K562 (cell line): ENCODE measurements at regions not wholly inside any gene's neighbourhood (a gene's known extent, or its start where the extent isn't known, plus 50 kb on each side); places are given as distances from the start of the nearest gene placed in this dataset.

Experiments
- ATAC-seq: fragments of 200-7000 bp; cut with Tn5 transposase; 3 replicates; pipeline ENCODE4 v1.9.1; 2020; ENCODE audit warnings: moderate library complexity
- BruUV-seq: library from RNA; stranded (reverse); fragments of 400-500 nt; replicated peaks from 2 replicates; lab custom pipeline; 2021; lab: Mats Ljungman, UMichigan
- CTCF ChIA-PET: fragments of 300-600 bp; formaldehyde crosslinking; extraction: SDS; loops from one replicate; lab custom pipeline; 2021; ENCODE audit warnings: low intra/inter-chr PET ratio; lab: Yijun Ruan, JAX
- POLR2A ChIA-PET: fragments of 300-600, 350-650 bp; sonication (Branson Sonifier 250); formaldehyde crosslinking; extraction: SDS; loops from one replicate; lab custom pipeline; 2021; ENCODE audit warnings: antibody characterized with exemption, inconsistent platforms; lab: Yijun Ruan, JAX
- DNase-seq, 4 experiments: peaks; one replicate each; pipeline versions ENCODE4 v3.0.0 to v3.0.0-alpha.2; 2011 to 2018; ENCODE audit warnings: low spot score in 3 of 4, mixed read lengths in 3 of 4; ENCODE audit errors: extremely low read depth in 1 of 4
- FAIRE-seq: peaks from 2 replicates; lab custom pipeline; 2011; peaks lifted over from hg19 to GRCh38; lab: Jason Lieb, UNC
- H2AFZ ChIP-seq: 2 replicates; pipeline ENCODE4 v1.6.0; 2011; ENCODE audit warnings: low read depth, low read length, control low read depth, inconsistent platforms
- H3K27ac ChIP-seq: fragments of 200-600 bp; 3 replicates; pipeline ENCODE4 v1.8.0; 2011; ENCODE audit warnings: low read depth, mild to moderate bottlenecking, control low read depth, inconsistent platforms, low read length, moderate library complexity, mixed read lengths; ENCODE audit errors: extremely low read depth
- H3K27me3 ChIP-seq, 2 experiments: fragments of 300-600 bp in 1 of 2; 2 replicates in 1 of 2; 3 replicates in 1 of 2; pipeline versions ENCODE4 v1.6.0 to v1.8.0; 2011; ENCODE audit warnings: inconsistent platforms in 2 of 2, low read length in 2 of 2, mild to moderate bottlenecking in 1 of 2, mixed read lengths in 1 of 2, moderate library complexity in 1 of 2; ENCODE audit not compliant: control insufficient read depth in 2 of 2, insufficient read depth in 2 of 2
- H3K36me3 ChIP-seq: fragments of 300-600 bp; 3 replicates; pipeline ENCODE4 v1.8.0; 2011; ENCODE audit warnings: mild to moderate bottlenecking, low read length, inconsistent platforms; ENCODE audit not compliant: control insufficient read depth, insufficient read depth
- H3K4me1 ChIP-seq, 2 experiments: fragments of 200-600 bp in 1 of 2; replicated peaks in 1 of 2; 2 replicates in 1 of 2; 3 replicates in 1 of 2; pipeline versions ENCODE4 v1.5.1 to v1.8.0; 2011; ENCODE audit warnings: inconsistent platforms in 2 of 2, low read length in 2 of 2, mild to moderate bottlenecking in 1 of 2, mixed read lengths in 1 of 2, moderate library complexity in 1 of 2; ENCODE audit not compliant: control insufficient read depth in 2 of 2, insufficient read depth in 2 of 2
- H3K4me2 ChIP-seq: 2 replicates; pipeline ENCODE4 v1.6.1; 2011; ENCODE audit warnings: low read length, control low read depth, inconsistent platforms, mixed read lengths; ENCODE audit not compliant: insufficient read depth
- H3K4me3 ChIP-seq: fragments of 200-600 bp; sonication (generic), shearing (Covaris generic); 2 replicates; pipeline ENCODE4 v1.5.1; 2016; ENCODE audit warnings: control low read depth, inconsistent platforms
- H3K79me2 ChIP-seq: fragments of 200-600 bp; 3 replicates; pipeline ENCODE4 v1.8.0; 2011; ENCODE audit warnings: low read length, inconsistent platforms; ENCODE audit not compliant: control insufficient read depth, insufficient read depth
- H3K9ac ChIP-seq, 2 experiments: 2 replicates each; pipeline versions ENCODE4 v1.6.0 to v1.6.1; 2011; ENCODE audit warnings: low read depth in 2 of 2, low read length in 2 of 2, control low read depth in 1 of 2, inconsistent platforms in 1 of 2, mild to moderate bottlenecking in 1 of 2, mixed read lengths in 1 of 2; ENCODE audit not compliant: insufficient read depth in 1 of 2
- H3K9me1 ChIP-seq: one replicate; pipeline ENCODE4 v1.6.0; 2011; ENCODE audit warnings: inconsistent platforms, mild to moderate bottlenecking, low read length, moderate library complexity; ENCODE audit not compliant: control insufficient read depth, insufficient read depth
- H3K9me3 ChIP-seq: replicated peaks from 2 replicates; pipeline ENCODE4 v1.5.1; 2011; ENCODE audit warnings: low read depth, low read length, inconsistent platforms; ENCODE audit not compliant: control insufficient read depth, insufficient read depth
- H4K20me1 ChIP-seq: replicated peaks from 2 replicates; pipeline ENCODE4 v1.6.1; 2011; ENCODE audit warnings: low read length, inconsistent platforms, mixed read lengths; ENCODE audit not compliant: control insufficient read depth, insufficient read depth
- FOXP1 ChIP-seq: sonication (generic); formaldehyde crosslinking; IDR thresholded peaks from 2 replicates; pipeline ENCODE4 v1.8.0; 2022; ENCODE audit warnings: mild to moderate bottlenecking, missing genetic modification reagents
- GABPB1 ChIP-seq: sonication (generic); formaldehyde crosslinking; IDR thresholded peaks from 2 replicates; pipeline ENCODE4 v1.8.0; 2022; ENCODE audit warnings: mild to moderate bottlenecking, missing genetic modification reagents
- KLF13 ChIP-seq: fragments of 450-650 bp; IDR thresholded peaks from 2 replicates; pipeline ENCODE4 v1.6.1; 2016; ENCODE audit warnings: missing genetic modification characterization, low read depth, mild to moderate bottlenecking, missing compliant biosample characterization, moderate library complexity, borderline replicate concordance
- MEIS2 ChIP-seq: fragments of 450-650 bp; IDR thresholded peaks from 2 replicates; pipeline ENCODE4 v1.6.1; 2014; ENCODE audit warnings: mild to moderate bottlenecking; ENCODE audit not compliant: partially characterized antibody
- MIER1 ChIP-seq: fragments of 450-650 bp; IDR thresholded peaks from 2 replicates; pipeline ENCODE4 v1.6.1; 2016; ENCODE audit warnings: antibody characterized with exemption, mild to moderate bottlenecking, low read depth
- MTA1 ChIP-seq: fragments of 450-650 bp; IDR thresholded peaks from 2 replicates; pipeline ENCODE4 v1.6.1; 2017; ENCODE audit warnings: borderline replicate concordance
- NFIX ChIP-seq: fragments of 250-450 bp; sonication (Bioruptor Pico); IDR thresholded peaks from 2 replicates; pipeline ENCODE4 v1.4.0; 2020; ENCODE audit warnings: low read depth, mild to moderate bottlenecking, moderate library complexity
- PTTG1 ChIP-seq: fragments of 450-650 bp; IDR thresholded peaks from 2 replicates; pipeline ENCODE4 v1.6.1; 2016; ENCODE audit warnings: low read depth, mild to moderate bottlenecking, missing genetic modification characterization, missing compliant biosample characterization
- ZBTB1 ChIP-seq: sonication (generic); formaldehyde crosslinking; IDR thresholded peaks from 2 replicates; pipeline ENCODE4 v1.8.1; 2023; ENCODE audit warnings: missing genetic modification reagents, low read depth, mild to moderate bottlenecking, borderline replicate concordance
- ZC3H8 ChIP-seq: fragments of 450-650 bp; IDR thresholded peaks from 2 replicates; pipeline ENCODE4 v1.6.1; 2017
- ZFP30 ChIP-seq: fragments of 250-450 bp; sonication (Bioruptor Pico); IDR thresholded peaks from 2 replicates; pipeline ENCODE4 v1.8.0; 2022; ENCODE audit warnings: moderate library complexity, mild to moderate bottlenecking, inconsistent platforms, borderline replicate concordance
- ZNF282 ChIP-seq: sonication (generic); formaldehyde crosslinking; IDR thresholded peaks from 2 replicates; pipeline ENCODE4 v1.8.1; 2023; ENCODE audit warnings: missing genetic modification reagents
- ZNF41 ChIP-seq: fragments of 250-450 bp; sonication (Bioruptor Pico); conservative IDR thresholded peaks from 2 replicates; pipeline ENCODE4 v1.4.0; 2020; ENCODE audit warnings: mild to moderate bottlenecking
- ZNF449 ChIP-seq: fragments of 250-450 bp; sonication (Bioruptor Pico); IDR thresholded peaks from 2 replicates; pipeline ENCODE4 v1.8.0; 2022; ENCODE audit warnings: moderate library complexity, mild to moderate bottlenecking, inconsistent platforms
- ZNF785 ChIP-seq: fragments of 250-450 bp; sonication (Bioruptor Pico); IDR thresholded peaks from 2 replicates; pipeline ENCODE4 v1.4.0; 2020; ENCODE audit warnings: mild to moderate bottlenecking
- WGBS: fragments of 100-300 bp; shearing (Covaris generic); methylation state at CpG from one replicate; pipeline ENCODE4 v1.1.6; 2016; ENCODE audit warnings: low coverage, mixed read lengths; ENCODE audit not compliant: insufficient coverage; ENCODE audit errors: missing lambda C conversion rate; 5-methylcytosine and 5-hydroxymethylcytosine counted together
- in situ Hi-C: fragments of 300-500 bp; cut with MboI; formaldehyde crosslinking; loops from 4 replicates; pipeline ENCODE4 v1.15.0; 2018; ENCODE audit warnings: inconsistent platforms, mixed read lengths
- intact Hi-C: fragments of 100-400 bp; cut with micrococcal nuclease; formaldehyde crosslinking; loops from 2 replicates; pipeline ENCODE4 v1.14.2; 2022

- BruUV-seq, result no TSS peak
- Histone ChIP-seq H3K9me3 (no peaks in the 10 kb centered on the region; the same call in 1 of the 2 replicates), H3K4me2 (no peak overlapping the region), H3K27me3 (no peaks in the 10 kb centered on the region), H3K36me3 (no peaks in the 10 kb centered on the region), H3K9ac (no peak overlapping the region), H3K4me3 (no peak overlapping the region), H3K79me2 (no peaks in the 10 kb centered on the region), H4K20me1 (no peaks in the 10 kb centered on the region), H3K27ac (no peak overlapping the region), H3K9me1 (no peaks in the 10 kb centered on the region), H2AFZ (no peak overlapping the region), H3K4me1 (no peaks in the 10 kb centered on the region)
- in situ Hi-C loops (no loop called here), intact Hi-C loops (no loop called here)
- CTCF ChIA-PET, result no interaction called here
- no peak for FAIRE-seq
- no peak for TF ChIP-seq GABPB1 (CRISPR knock-in tag)
- no peak for TF ChIP-seq KLF13
- no peak for TF ChIP-seq ZNF282
- TF ChIP-seq MIER1, result no peak
- no peak for TF ChIP-seq MEIS2
- TF ChIP-seq PTTG1, result no peak
- WGBS, result 0% methylated on average over 3 of the region's 3 CpGs
- no peak for DNase-seq
- no peak for ATAC-seq
- POLR2A ChIA-PET, result no interaction called here
Observed at GRCh38 chr3:148493631-148494030, 204.1 kb upstream of the AGTR1 start.

GRCh38 chr3:148494451-148494850 is 203.3 kb upstream of the AGTR1 start:
- no peak for ATAC-seq
- Histone ChIP-seq H3K36me3 (no peaks in the 10 kb centered on the region), H3K9me1 (no peaks in the 10 kb centered on the region), H3K9ac (no peak overlapping the region), H3K4me2 (no peak overlapping the region), H3K4me1 (no peaks in the 10 kb centered on the region), H3K9me3 (no peaks in the 10 kb centered on the region; the same call in 1 of the 2 replicates), H3K27ac (no peak overlapping the region), H3K79me2 (no peaks in the 10 kb centered on the region), H2AFZ (no peak overlapping the region), H4K20me1 (no peaks in the 10 kb centered on the region), H3K27me3 (no peaks in the 10 kb centered on the region), H3K4me3 (no peak overlapping the region)
- WGBS, result 0% methylated on average over 1 of the region's 1 CpG
- no peak for DNase-seq
- in situ Hi-C loops, result no loop called here
- POLR2A ChIA-PET, result no interaction called here
- FAIRE-seq, result no peak
- BruUV-seq, result no TSS peak
- intact Hi-C loops, result no loop called here
- CTCF ChIA-PET, result no interaction called here
- TF ChIP-seq ZNF41 (CRISPR knock-in tag) (no peak), ZNF449 (CRISPR knock-in tag) (no peak), ZFP30 (no peak), NFIX (no peak), ZC3H8 (no peak), FOXP1 (CRISPR knock-in tag) (no peak), MTA1 (no peak), ZBTB1 (no peak), ZNF785 (CRISPR knock-in tag) (no peak)
